Lung microvascular endothelial cell (primary cell): ENCODE measurements at regions not wholly inside any gene's neighbourhood (a gene's known extent, or its start where the extent isn't known, plus 50 kb on each side); places are given as distances from the start of the nearest gene placed in this dataset.
"Not testable (repeated sequence)": the region's sequence is repeated elsewhere in the genome, so short reads cannot be mapped to it uniquely, and the experiment has no call there.

Experiments used
- DNase-seq, 2 donors: peaks; one replicate each; pipeline versions ENCODE4 v3.0.0 to v3.0.0-alpha.2; 2010; ENCODE audit warnings: low read depth in 2 of 2

DNA sequence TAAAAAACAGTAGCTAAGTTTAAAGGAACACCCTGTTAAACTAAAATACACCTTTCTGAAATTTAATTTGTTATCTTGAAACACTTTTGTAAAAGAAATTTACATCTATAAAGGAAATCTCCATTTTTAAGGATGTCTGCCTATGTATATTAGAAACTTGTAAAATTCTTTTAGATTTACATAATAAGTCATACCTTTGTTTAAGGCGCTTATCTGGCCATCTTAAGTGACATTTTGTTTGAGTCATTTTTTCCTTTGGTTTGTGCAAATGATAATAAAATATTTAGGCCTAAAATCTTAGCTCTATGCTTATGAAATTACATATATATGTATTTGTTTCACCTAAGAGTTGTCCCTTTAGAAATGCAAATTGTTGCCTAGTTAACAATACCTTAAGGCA, 1193.4 kb downstream of the FSCB start:
- no peak for DNase-seq

DNA sequence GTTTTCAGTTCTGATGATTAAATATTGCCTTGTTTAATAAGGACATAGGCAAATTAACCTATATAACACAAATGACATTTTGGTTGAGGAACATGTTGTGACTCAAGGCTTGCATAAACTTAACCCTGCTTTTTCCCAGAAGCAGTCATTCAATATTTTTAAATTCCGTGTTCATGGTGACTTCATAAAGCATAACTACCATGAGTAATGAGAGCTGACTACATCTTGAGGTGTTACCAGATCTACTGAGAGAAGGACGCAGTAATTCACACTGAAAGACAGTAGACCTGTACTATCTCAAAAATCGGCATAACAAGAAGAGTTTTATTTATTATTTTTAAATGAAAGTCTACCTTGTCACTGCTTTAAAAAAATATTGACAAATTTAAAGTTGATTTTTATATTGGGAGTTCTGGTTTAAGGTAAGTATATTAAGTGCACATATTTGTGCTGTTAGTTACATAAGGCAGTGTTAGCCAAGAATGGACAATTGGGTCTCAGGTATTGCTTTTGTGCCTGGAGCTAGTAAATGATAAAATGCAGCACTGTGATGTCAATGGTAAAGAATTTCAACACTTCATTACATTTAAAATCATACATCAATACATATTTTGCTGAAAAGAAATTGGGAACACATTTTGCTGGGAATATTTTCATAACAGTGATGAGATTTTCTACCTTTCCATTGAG, 1198.5 kb downstream of the FSCB start:
- no peak for DNase-seq

DNA sequence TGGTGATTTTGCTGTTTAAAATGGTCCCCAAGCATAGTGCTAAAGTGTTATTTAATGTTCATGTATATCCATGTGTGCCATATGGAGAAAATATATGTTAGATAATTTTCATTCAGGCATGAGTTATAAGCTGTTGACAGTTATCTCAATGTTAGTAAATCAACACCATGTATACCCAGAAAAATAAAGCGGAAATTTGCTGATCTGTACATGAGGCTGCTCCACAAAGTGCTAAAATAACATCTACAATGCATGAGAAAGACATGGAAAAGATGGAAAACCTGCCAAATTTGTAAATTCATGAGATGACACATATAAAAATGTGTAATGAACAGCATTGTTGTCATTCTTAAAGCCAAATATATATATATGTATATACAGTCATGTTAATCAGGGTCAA, 1199.2 kb downstream of the FSCB start:
- DNase-seq: no peak

DNA sequence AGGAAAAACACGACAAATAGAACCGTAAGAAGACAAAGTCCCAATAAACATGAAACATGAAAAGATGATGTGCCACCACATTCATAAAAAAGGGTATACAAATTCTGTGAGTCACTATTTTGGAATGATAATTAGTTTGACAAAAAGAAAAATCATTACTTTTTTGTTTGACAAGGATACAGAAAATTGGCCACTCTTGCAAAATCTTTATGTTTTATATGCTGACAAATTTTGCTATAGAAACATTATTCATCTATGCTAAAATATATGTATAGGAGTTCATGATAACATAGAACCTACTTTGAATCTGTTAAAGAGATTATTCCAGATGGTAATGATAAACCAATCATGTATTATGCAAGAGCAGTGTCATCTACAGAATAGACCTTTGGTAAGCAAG, 1201.0 kb downstream of the FSCB start:
- DNase-seq: no peak

DNA sequence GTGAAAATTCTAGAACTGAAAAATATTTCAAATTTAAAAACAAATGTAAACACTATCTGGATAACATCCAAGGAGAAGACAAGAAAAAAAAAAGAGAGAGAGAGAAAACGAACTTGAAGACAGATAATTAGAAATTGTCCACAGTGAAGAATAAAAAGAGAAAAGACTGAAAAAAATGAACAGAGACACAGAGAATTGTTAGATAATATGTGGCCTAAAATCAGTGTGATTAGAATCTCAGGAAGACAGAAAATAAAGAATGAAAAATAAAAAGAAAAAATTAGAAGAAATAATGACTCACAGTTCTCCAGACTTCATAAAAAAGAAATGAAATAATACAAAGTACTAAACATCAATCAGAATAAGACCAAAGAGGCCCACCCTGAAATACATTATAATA, 1209.3 kb downstream of the FSCB start:
- DNase-seq: no peak

DNA sequence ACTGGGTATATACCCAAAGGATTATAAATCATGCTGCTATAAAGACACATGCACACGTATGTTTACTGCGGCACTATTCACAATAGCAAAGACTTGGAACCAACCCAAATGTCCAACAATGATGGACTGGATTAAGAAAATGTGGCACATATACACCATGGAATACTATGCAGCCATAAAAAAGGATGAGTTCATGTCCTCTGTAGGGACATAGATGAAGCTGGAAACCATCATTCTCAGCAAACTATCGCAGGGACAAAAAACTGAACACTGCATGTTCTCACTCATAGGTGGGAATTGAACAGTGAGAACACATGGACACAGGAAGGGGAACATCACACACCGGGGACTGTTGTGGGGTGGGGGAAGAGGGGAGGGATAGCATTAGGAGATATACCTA, 1211.0 kb downstream of the FSCB start:
- DNase-seq: not testable (repeated sequence)

DNA sequence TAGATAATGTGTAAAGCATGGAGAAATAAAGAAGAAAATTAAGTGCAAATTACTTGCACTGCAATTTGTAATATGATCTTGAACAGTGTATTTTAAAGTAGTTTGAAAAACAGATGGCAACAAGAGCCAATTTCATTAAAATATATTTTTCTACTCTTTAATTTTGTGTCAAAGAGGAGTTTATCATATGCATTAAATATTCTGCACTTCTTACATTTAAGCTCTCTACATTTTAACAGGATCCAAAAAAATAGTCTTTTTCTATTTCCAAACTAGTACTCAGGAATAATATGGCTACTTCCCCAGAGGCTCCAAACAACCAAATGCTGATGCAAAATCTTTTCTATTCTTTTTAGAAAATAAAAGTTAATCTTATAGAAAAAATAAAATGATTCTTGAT, 1221.5 kb downstream of the FSCB start:
- DNase-seq: no peak

DNA sequence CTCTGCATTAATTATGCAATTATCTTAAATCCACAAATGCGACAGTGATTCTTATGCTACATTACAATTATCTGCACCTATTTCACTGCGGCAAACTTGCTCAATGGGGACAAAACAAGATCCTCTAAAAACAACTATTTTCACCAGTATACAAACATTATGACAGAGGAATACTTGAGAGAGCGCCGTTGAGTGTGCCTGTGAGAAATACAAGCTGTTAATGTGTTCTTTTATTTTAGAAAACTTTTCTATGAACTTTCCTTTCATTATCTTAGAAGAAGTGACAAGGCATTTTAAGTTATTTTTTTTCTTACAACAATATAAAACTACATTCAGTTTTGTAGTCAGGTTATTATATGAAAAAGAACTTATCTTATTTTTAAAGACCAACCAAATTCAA, 1247.0 kb downstream of the FSCB start:
- no peak for DNase-seq

DNA sequence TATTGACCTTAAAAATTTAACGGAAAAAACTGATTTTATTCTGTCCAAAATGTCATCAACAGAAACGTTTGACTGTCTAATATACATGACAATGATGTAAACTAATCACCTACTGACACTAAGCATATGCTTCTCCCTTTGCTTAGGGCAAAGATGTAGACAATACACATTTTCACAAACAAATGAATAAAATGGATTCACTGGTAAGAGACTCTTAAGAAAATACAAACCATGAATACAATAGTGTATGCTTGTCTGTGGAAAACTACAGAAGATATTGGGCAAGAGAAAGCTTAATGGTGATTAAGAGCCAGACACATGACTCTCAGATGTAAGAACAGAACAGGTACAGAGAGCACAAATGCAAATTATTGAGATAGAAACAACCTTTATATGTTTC, 1248.7 kb downstream of the FSCB start:
- DNase-seq: no peak

DNA sequence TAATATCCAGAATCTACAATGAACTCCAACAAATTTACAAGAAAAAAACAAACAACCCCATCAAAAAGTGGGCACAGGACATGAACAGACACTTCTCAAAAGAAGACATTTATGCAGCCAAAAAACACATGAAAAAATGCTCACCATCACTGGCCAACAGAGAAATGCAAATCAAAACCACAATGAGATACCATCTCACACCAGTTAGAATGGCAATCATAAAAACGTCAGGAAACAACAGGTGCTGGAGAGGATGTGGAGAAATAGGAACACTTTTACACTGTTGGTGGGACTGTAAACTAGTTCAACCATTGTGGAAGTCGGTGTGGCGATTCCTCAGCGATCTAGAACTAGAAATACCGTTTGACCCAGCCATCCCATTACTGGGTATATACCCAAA, 1250.1 kb downstream of the FSCB start:
- not testable (repeated sequence) for DNase-seq

DNA sequence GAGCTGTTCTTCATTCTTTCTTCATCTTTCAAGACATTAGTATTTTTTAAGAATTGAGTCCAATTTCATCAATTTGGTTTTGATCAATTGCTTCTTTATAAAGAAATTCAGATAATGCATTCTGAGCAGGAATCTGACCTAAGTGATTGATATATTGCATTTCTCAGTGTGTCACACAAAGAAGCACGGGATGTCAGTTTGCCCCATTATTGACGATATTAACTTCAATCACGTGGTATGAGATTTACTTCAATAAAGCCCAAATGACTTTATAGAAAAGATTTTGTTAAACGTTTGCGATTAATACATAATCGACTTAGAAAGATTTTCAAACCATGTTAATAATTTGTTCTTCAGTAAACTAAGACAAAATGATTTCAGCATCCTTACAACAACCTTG, 1254.2 kb downstream of the FSCB start:
- DNase-seq: no peak

DNA sequence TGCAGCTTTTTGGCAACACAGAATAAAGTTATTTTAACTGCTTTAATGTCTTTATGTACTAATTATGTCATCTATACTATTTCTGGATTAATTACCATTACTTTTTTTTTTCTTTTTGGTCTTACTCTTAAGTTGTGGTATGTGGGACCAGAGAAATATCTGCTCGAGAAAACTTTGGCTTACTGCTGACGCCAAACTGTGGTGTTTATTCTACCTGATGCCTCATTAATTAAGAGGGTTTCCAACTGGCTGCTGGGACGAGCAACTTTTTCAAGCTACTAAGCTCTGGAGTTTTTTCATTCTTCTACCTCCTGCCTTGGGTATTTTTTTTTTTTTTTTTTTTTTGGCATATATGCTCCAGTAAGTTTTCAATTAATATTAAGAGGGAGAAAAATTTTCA, 1257.5 kb downstream of the FSCB start:
- DNase-seq: no peak

DNA sequence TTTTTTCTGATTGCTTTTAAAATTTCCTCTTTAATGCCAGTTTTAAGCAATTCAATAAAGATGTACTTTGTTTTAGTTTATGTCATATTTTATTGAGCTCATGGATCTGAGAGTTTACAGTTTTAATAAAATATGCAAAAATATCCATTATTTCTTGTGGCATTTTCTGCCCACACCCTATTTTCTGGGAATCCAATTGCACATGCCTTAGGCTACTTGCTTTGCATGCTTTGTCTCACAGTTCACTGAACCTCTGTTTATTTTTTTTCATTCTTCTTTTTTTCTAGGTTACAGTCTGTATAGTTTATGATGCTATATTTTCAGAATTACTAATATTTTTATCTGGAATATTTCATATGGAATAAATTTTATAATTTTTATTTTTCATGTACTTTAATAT, 1258.0 kb downstream of the FSCB start:
- DNase-seq: no peak

DNA sequence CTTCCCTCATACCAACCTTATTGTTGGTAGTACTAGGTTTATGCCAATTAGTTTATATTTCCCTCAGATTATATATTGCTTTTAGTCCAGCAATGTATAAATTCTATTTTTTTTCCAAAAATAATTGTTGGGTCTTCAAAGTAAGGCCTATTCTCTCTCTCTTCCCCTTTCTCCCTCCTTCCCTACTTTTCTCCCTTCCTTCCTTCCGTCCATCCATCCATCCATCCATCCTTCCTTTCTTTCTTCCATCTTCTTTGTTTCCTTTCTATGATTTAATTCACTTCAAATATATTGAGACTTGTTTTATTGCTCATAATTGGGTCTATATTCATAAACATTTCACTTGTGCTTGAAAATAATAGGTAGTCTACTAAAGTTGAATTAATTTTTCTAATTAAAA, 1259.2 kb downstream of the FSCB start:
- DNase-seq: no peak

DNA sequence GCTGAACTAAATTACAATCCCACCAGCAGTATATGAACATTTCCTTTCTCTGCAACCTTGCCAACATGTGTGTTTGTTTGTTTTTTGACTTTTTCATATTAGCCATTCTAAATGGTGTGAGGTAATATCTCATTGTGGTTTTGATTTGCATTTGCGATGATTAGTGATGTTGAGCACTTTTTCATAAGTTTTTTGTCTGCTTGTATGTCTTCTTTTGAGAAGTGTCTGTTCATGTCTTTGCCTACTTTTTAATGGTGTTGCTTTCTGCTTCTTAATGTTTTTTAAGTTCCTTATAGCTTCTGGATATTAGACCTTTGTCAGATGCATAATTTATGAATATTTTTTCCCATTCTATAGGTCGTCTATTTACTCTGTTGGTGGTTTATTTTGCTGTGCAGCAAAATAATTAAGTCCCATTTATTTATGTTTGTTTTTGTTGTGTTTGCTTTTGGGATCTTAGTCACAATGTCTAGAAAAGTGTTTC, 1262.9 kb downstream of the FSCB start:
- no peak for DNase-seq

DNA sequence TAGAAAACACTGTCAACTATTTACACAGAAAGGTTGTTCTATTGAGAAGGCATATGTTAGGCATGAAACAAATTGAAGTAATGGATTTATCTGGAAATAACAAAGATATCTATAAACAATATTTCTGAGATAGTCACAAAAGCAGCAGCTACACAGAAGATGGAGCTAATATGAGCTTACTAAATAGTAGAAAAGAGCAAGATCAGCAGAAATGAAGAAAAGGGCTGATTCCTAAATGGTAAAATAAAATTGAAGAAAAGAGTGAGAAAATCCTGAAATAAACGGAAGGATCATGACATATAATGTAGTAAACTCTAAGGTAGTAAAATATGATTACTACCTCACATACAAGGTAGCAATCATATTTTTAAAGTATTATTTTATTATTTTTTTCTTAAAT, 1263.9 kb downstream of the FSCB start:
- no peak for DNase-seq

DNA sequence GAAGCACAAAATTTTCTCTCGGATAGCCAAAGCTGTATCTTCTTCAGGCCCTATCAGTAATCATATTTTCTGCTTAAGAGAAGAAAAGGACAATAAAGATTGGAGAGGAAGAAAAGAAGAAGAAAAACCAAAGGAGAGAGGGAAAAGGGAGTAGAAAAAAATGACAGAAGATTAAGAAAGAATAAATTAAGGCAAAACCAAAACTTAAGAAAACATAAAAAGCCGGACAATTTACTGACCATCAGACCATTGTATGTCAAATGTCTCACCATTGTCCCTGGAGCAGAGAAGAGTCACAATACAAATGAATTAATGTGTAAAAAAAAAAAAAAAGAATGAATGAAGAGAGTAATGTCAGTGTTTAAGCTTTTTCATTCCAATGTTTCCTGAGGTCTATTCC, 1274.8 kb downstream of the FSCB start:
- DNase-seq: no peak

DNA sequence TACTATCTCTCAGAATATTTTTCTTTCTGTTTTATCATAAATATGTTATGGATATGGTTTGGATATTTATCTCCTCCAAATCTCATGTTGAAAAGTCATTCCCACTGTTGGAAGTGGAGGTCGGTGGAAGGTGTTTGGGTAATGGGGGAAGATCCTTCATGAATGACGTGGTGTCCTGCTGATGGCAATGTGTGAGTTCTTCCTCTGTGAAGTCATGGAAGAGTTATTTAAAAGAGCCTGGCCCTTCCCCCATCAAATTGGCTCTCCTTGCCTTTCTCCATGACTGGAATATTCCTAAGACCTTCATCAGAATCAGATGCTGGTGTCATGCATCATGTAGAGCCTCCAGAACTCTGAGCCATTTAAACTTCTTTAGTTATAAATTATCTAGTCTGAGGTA, 1291.6 kb downstream of the FSCB start:
- no peak for DNase-seq

DNA sequence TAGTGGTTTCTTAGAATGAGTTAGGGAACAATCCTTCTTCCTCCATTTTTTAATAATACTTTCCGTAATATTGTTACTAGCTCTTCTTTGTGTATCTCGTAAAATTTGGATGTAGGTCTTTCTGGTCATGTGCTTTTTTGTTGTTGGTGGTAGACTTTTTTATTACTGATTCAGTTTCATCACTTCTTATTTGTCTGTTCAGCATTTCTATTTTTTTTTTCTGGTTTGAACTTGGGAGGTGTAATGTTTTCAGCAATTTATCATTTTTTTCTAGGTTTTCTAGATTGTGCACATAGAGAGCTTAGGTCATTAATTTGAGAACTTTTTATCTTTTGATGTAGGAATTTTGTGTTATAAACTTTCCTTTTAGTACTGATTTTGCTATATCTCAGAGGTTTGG, 1299.9 kb downstream of the FSCB start:
- DNase-seq: no peak

DNA sequence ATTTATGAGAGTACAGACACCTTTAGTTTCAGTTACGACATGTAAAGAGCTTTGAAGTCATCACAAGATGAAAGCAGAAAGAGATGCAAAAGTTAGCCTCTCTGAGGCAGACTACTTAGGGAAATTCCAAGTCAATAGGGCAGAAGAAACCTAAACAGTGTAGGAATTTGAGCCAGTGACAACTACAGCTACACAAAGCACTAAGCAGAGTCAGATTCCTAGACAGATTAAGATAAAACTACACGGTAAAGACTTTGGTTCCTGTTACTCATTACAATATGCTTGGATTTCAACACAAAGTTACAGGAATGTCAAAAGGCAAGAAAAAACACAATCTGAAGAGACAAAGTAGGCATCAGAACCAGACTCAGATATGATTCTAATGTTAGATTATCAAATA, 1302.3 kb downstream of the FSCB start:
- DNase-seq: no peak

DNA sequence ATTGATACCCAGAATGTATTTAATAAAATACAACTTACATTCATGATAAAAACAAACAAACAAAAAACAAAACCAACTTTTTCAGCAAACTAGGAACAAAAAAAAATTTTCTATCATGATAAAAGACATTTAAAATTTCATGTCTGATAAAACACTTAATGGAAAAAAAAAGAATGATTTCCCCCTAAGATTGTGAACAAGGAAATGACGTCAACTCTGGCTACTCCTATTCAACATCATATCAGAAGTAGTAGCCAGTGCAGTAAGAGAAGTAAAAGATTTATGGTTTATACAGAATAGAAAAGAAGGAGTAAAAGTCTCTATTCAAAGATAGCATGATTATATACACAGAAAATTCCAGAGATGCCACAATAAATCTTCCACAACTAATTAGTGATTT, 1306.6 kb downstream of the FSCB start:
- DNase-seq: no peak

DNA sequence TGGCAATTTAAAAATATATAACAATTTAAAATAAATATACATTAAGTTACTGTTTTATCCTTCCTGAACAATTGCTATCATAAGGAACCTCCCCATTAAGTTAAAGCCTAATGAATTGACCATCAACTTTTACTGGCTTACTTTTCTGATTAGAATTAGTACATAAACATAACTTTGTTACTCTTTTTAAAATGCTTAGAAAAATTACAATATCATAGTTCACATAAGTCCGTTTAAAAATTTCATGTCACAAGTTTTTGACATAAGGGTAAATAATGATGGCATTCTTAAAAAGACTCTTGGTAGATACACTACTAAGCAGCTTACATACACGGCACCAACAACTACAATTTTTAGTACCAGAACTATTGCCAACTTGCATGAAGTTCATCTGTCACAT, 1308.6 kb downstream of the FSCB start:
- DNase-seq: no peak

DNA sequence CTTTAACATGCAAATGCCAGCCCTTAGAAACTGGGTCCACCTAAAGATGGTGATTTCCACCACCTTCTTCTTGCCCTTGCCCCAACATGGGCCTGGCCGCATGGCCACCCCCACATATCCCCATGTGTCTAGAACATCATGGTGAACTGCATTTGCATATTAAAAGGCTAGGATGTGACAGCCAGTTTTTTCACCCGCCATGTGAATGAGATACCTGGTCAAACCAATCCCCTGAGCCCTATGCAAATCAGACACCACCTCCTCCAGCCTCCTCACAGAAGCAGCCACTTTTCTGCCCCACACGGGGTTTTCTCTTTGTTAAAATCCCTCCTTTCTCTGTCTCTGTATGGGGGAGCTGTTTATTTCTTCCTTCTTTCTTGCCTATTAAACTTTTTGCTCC, 1322.5 kb downstream of the FSCB start:
- no peak for DNase-seq

DNA sequence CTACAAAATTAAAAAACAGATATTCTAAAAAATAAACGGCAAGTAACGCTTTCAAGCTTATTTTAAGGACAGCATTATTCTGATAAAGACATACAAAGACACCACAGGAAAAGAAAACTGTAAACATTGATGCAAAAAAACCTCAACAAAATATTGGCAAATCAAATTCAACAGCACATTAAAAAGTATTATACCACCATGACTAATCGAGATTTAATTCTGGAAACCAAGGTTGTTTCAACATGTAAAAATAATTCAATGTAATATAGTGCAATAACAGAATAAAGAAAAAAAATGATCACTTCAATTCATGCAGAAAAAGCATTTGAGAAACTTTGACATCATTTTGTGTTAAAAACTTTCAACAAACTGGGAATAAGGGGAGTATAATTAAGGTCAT, 1323.2 kb downstream of the FSCB start:
- no peak for DNase-seq
